HG03103 (cell line): ENCODE measurements at regions not wholly inside any gene's neighbourhood (a gene's known extent, or its start where the extent isn't known, plus 50 kb on each side); places are given as distances from the start of the nearest gene placed in this dataset.
"Not testable (repeated sequence)": the region's sequence is repeated elsewhere in the genome, so short reads cannot be mapped to it uniquely, and the experiment has no call there.

Experiments used
- ATAC-seq: cut with Tn5 transposase; IDR thresholded peaks from one replicate; pipeline ENCODE4 v1.9.1; 2021; ENCODE audit warnings: low read depth; ENCODE audit not compliant: unreplicated experiment

DNA sequence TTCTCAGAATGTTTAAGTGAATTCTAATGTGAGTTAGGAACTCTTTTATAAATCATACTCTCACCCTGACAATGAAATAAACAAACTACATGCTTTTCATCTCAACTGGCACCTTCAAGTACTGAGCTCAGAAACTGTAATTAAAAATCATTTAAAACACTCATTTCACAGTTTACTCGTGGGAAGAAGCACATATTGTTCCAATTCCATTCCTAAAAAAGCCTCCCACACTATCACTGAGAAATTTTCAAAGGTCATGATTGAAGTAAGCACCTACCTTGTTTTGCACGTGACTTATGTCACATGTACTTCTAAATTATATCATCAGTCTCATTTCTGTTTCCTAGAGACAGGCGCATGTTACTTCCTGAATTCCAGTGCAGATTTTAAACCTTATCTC is 678.1 kb upstream of the SLC8A1 start:
- no peak for ATAC-seq

DNA sequence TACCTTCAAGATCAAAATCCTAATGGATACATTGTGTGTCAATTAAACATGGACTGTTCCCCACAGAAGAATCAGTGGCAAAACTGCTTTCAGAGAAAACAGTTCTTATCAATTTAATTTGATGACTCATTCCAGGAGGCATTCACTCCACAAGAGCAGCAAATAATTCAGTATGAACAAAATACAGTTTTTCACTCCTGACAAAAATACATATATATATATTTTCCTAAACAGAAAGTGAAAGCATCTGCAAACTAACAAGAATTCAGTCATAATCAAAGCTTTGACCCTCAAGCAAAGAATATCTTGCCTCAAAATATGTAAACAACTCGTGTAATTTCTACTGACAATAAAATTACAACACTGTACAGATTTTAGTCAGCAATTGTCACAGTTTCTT is 685.1 kb upstream of the SLC8A1 start:
- no peak for ATAC-seq

DNA sequence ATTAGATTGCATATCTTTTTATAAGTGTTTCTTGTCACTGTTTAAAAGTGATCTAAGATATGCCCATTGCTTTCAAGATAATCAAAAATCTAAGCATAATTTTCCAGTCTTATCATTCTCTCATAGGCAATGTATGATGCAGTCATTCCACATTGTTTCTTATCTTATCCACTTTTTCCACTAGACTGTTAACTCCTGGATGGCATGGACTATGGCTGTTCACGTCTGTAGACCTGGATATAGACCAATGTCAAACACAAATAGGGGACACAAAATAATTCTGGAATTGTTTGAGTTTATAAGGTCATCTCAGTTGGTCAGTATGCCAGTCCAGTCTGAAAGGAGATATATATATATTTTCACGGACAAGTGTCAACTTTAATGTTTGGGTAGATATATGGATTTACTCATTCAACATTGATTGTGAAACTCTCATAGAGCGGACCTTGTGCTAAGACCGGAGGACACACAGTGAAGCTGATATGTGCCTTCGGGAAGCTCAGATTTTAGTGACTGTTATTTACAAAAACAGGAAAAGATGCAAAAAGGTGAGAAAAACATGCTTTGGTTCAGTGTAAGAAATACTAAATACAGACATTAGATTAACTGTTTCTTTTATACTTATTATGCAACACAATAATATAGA is 689.4 kb upstream of the SLC8A1 start:
- no peak for ATAC-seq

DNA sequence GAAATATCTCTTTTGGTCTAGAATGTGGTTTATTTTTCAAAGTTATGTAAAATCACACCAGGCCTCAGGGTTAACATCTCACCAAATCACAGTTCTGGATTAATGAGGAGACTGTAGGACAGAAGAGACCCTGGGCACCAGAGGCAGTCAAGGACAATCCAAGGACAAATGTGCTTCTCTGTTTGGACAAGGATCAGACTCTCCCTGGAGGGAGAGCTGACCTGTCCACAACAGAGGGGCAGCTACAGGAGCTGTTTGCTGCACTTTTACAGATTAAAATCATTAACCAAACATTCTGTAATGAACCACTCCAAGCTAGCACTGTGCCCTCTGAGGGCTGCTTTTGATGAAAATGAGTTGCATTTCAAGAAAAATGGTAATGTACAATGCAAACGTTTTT is 690.6 kb upstream of the SLC8A1 start:
- ATAC-seq = no peak

DNA sequence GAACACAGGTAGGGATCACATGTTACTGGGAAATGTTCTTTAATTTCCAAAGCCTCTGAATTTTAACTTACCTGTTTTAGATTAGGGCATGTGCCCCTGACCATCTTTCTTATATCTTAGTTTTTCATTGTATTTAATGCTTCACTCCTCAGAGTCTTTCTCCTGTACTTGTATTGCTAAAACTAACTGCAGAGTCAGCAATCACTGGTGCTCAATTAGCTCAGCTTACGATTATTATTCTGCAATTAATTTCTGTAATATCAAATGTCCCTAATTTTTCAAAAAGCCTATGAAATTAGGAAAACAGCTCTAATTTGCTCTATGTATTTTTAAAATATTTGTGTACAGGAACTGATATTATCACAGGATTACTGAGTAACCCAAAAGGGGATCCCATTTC is 693.2 kb upstream of the SLC8A1 start:
- no peak for ATAC-seq

DNA sequence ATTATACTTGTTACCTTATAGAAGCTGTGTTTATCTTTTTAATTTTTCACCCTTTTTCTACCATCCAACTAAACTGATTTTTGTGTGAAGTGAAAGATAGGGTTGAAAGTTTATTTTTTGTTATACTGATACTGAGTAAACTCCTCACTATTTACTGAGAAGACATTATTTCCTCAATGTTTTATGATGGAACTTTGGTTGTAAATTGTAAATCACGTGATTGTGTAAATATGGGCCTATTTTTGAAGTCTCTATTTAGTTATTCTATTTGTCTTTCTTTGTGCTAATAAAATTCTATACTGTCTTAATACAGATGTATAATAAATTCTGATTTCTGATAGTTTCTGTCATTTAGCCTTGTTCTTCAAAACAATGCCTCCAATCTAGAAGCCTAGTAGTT is 697.2 kb upstream of the SLC8A1 start:
- ATAC-seq = no peak

DNA sequence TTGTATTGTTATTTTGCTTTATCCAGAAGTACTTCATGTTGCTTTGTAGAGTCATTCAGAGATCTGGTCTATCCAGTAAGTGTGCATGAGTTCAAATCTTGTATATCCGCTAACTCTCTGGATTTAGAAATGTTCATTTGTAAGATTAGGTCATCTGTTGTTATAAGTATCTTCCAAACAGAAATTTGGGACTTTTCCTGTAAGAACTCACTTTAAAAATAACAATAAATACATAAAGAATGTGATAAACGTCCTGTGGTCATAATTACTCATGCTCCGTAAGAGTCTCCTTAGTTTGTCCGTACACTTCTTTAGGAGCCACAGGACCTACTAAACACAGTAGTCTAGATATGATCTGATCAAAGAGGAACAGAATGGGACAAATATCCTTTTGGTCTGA is 699.9 kb upstream of the SLC8A1 start:
- ATAC-seq = no peak

DNA sequence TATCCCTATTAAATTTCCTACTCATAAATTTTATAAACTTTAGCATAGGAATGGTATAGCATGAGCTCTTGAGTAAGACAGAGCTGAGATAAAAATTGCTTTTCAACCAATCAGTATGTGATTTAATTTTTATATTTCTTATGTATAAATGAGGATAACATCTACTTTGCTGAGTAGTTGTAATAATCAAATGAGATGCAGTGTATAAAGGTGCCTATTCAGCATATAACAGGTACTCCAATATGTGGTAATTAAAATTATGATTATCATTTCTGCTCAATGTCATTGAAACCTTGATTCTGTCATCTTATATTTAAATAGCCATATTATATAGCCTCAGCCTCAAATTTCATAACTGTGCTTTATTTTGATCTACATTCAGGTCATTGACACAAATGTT is 700.4 kb upstream of the SLC8A1 start:
- no peak for ATAC-seq

DNA sequence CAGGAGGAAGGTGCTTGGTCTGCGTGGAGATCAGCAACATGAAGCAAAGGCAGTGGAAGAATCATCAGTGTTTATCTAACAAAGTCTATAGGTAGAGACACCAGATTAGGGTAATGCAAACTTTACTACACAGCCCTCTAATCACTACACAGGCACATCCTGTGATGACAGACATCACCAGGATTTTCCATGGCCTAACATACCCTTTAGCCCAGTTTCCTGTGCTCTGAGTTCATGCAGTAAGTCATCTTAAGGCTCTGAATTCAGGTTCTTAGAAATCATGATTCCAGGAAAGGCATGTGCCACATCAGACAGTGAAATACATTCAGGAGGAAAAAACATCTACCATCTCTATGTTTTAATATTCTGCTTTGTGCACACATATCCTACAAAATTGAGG is 708.5 kb upstream of the SLC8A1 start:
- ATAC-seq = no peak

DNA sequence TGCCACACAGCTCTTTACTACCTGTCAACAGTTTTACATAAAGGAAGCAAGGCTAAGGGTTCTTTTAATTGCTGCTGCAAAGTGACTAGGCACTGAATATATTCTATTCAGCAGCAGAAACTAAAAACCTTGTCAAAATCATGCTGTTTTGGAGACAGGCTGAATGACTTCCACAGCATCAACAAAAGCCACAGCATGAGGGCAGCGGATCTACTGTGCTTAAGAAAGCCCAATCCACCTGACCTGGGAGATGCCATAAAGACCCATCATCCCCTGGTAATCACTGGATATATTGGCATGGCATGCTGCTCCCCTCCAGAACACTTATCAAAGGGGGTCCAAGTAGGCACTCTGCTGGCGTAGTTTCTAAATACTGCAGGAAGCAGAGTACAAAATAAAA is 715.1 kb upstream of the SLC8A1 start:
- no peak for ATAC-seq

DNA sequence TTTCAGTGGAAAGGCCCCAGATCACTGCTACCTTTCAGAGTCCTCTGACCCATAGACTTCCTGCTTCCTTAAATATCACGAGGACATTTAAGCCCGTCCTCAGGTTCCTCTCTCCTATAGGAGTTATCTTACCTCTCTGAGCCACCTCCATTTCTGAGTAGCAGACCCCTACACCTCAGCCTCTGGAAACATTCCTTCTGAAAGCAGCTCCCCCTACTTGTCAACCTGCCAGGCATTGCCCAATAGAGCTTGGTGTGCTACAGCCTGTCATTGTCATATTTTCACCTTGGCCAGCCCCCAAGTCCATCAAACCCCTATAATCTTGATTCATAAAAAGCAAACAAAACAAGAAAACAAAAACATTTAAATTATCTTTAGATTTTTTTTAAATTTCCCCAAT is 717.9 kb upstream of the SLC8A1 start:
- ATAC-seq = no peak

DNA sequence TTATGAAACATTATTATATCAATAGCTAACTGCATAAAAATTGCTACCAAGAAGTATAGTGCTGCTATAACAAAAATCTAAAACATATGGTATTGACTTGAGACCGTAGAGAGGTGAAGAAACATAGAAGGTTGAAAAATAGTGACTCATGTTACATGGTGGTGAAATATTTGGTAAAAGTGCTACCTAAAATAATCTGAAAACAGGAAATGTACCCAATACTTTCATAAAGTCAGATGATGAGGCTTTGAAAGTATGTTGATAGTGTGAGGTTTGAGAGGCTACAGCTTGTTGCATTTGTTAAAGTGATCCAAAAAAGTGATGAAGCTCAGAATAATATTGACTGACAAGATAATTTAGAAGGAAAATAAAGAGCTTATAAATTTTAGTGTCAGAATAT is 718.7 kb upstream of the SLC8A1 start:
- no peak for ATAC-seq

DNA sequence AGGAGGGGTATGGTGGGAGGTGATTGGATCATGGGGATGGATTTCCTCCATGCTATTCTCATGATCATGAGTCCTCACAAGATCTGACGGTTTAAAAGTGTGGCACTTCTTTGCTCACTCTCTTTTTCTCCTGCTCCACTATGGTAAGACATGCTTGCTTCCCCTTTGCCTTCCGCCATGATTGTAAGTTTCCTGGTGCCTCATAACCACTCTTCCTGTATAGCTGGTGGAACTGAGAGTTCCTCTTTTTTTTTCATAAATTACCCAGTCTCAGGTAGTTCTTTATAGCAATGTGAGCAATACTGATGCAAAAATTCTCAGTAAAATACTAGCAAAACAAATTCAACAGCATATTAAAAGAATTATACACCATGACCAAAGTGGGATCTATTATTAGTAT is 728.5 kb upstream of the SLC8A1 start:
- no peak for ATAC-seq

DNA sequence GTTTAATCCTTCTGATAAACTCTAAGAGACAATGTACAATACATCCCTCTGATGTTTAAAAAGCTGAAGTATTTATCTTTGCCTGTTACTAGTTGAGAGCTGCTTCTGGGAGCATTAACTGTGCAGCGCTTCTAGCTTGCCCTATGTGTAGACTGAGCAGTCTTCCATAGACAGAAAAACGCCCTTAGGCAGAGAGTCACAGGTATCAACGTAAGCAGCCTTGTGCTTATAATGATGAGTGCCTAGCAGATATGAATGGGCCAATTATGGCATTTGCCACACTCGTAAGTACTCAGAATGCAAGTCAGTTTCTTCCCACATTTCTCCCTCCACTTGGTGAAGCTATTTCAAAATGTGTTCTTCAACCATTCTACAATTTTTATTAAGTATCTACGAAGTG is 731.1 kb upstream of the SLC8A1 start:
- no peak for ATAC-seq

DNA sequence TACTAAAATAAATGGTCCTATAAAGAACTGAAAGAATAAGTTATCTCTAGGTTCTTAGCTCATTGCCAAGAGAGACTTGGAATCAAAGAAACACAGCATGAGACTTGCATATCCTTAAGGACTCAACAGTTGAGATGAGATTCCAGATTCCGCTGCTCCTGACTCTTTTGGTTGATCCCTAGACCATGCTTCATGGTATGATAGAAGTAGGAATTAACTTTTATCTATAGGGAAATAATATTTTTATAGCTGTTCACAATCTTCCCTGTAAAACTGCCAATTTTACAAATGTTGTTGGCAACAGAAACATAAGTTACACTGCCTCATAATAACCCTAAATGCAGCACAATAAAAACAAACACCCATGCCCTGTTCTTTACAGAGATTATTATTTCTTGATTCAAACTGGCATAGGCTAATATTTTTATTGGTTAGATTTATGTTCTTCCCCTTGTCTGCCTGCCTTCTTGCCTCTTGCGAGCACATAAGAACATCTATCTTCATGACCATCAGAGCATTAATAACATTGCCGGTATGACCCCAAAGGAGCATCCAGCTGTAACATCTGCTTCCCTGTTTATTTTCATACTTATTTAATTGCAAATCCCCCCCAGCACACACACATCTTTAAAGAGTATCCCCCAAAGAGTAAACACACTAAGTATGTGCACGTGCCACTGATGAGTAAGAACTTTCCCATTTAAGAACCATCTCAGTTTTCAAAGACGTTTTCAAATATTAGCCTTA is 735.7 kb upstream of the SLC8A1 start:
- no peak for ATAC-seq

DNA sequence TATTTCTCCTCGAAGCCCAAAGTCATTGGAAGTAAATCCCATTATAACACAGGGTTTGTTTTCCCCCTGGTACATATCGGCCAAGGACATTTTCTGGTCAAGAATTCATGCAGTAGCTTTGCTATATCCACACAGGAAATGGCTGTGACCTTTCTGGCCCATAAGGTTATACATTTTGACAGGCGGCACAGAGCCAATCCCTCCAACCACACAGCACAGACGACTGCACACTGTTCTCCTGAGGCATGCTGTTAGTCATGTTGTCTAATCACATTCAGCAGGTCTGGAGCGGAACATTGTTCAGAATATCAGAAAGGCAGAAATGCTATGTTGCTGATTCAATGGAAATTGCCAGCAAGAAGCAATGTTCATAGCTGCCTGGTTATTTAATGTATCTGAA is 742.3 kb upstream of the SLC8A1 start:
- no peak for ATAC-seq

DNA sequence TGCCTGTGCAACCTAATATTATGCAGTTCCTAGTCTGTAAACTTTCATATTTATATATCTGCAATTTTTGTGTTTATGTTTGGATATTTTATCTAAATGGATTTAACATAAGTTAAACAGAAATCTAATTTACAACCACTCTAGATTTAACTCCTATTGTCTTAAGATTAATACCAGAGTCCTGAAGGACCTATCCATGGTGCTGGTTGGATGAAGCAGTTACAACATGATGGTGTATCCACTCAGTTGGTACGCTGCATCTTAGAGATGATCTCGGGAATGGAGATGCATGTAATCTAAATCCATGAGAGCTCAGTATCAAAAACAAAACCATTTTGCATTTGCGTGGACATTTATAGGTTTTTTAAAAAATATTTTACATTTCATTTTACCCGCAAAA is 745.9 kb upstream of the SLC8A1 start:
- no peak for ATAC-seq

DNA sequence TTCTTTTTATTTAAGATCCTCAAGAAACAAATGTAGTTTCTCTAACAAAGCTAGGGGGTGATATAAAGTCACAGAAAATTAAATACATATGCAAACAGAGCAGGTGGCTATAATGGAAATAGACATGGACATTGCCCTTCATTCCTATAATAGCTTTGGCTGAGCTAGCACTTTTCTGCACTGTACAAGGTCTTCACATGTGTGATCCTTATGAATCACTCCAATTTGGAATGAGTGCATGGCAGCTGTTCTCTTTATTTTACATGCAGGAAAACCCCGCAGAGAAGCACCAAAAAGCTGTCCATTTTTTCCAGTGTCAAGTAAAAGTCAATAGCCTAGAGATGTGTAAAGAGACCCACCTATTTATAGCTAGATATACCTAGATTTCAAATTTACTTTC is 747.4 kb upstream of the SLC8A1 start:
- ATAC-seq = no peak

DNA sequence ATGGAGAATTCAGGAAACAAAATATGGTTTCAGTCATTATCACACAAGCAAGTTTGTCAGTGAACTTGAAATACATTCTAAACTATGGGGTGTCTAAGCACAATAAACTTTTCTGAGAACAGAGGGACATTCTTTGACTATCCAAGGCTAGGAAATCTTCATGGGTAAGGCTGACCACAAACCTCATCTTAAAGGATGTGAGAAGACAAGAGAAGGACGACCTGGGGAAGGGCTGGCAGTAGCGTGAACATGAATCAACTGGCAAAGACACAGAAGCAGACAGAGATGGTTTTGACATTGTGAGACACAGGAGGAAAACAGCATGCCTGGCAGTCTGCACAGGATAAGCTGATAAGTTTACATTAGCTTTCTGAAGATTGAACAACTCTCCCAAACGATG is 752.4 kb upstream of the SLC8A1 start:
- no peak for ATAC-seq

DNA sequence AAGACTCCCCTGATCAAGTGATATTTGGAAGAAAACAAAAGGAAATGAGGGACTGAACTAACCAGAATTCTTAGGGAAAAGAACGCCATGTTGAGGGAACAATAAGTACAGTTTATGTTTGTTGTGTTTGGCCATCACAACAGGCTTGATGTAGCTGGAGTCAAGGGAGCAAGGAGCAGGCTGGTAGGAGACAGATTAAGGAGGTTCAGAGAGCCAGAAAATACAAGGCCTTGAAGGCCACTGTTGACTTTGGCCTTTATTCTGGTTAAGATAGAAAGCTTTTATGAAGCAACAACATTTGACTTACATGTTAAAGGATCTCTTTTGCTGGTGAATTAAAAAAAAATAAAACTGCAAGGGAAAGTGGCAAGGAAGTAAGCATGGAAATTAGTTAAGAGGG is 754.1 kb upstream of the SLC8A1 start:
- no peak for ATAC-seq

DNA sequence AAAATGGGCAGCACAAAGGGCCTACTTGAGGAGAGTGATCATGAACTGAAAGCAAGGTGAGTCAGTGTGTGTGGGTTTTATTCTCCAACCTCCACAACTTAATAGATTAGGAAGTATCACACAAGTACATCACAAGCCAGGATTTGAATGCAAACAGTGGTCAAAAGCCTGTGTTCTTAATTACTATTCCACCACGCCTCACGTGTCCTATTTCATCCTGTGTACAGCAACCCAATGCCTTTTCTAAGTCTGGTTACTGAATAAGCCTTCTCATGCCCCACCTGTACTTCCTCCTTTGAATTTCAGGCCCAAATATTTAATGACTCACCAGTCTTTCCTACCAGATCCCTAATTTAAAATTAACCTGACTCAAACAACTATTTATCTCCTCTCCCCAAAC is 755.7 kb upstream of the SLC8A1 start:
- ATAC-seq = no peak

DNA sequence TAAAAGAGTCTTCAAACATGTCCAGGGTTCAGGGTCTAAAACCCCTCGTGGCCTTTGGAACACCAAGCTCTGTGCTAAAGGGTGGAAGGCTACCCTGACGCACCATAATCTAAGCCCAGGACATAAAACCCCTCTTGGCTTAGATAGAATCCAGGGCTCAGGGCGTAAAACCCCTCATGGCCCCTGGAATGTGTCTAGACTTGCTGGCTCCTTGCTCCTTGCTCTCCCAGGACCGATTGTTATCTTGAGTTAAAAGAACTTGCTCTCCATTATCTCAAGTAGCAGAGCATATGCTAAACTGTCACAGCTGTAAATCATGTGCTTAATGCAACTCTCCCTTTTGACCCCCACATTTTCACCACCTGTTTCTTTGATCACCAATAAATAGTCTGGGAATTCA is 758.1 kb upstream of the SLC8A1 start:
- ATAC-seq = not testable (repeated sequence)

DNA sequence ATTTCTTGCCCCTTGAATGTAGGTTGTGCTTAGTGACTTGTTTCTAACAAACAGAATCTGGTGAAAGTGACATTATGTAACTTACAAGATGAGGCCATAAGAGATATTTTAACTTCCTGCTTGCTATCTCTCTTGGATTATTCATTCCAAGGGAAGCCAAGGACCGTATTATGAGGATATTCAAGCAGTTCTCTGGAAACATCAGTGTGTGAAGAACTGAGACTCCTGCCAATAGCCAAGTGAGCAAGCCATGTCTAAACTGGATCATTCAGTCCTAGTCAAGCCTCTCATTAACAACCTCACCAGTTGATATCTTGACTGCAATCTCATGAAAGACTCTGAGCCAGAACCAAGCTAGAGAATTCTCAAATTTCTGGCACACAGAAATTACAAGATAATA is 765.1 kb upstream of the SLC8A1 start:
- ATAC-seq = no peak
